ENCODE measurements at regions not wholly inside any gene's neighbourhood (a gene's known extent, or its start where the extent isn't known, plus 50 kb on each side); places are given as distances from the start of the nearest gene placed in this dataset.

DNA sequence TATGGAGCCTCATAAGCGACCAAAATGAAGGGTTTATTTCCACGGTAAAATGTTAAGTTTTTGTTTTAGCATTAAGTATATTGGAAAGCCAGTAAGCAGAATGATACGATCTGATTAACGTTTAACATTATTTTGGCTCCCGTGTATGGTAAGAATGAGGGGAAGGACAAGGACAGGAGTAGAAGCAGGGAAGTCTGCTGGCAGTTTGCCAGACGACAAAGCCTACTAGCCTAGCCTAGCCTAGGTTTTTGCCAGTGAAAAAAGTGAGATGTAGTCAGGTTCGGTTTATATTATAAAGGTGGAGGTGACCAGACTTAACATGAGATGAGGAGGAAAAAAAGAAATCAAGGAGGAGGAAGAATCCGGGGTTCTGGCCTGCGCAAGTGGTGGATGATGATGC lies 78.9 kb upstream of the ARHGAP32 start:
- in situ Hi-C loops (cut with HindIII; ENCODE audit: extremely low pct_ligation_motif_present, low pct_unique_long_range_greater_than_20kb): no loop called here
- WGBS (ENCODE audit: low lambda C conversion rate): 87% methylated on average over 9 of the region's 9 CpGs

DNA sequence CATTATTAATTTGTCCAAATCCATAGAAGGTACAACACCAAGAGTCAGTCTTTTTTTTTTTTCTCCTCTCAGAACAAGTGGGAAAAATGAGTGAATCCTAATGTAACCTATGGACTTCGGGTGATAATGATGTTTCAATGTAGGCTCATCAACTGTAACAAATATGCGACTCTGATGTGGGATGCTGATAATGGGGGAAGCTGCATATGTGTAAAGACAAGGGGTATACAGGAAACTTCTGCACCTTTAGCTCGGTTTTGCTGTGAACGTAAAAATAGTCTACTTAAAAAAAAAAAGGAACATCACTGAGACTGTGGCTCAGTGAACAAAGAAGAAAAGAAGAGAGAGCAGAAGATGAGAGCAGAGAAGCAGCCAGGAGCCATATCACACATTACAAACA lies 78.3 kb upstream of the ARHGAP32 start:
- Histone ChIP-seq H3K4me3 (replicated peaks in 1 of 3; ENCODE audit: insufficient read depth in 1 of 3, low read depth in 2 of 3, low read length in 3 of 3) (no peak overlapping the region), H3K4me2 (ENCODE audit: low read depth, low read length) (no peak overlapping the region), H3K27ac (ENCODE audit: extremely low read length, insufficient read depth, low read length) (no peak overlapping the region), H4K20me1 (ENCODE audit: insufficient read depth, low read length) (0 out of 2 replicates have a peak, but pooled peaks cover 5% of the 10 kb centered on the region), H3K9ac (ENCODE audit: insufficient read depth, low read depth, low read length) (no peak overlapping the region), H3K4me1 (ENCODE audit: insufficient read depth, low read length) (peaks cover 45% of the 10 kb centered on the region), H3K9me3 (ENCODE audit: low read length) (no peaks in the 10 kb centered on the region), H3K79me2 (ENCODE audit: insufficient read depth, low read length) (peaks cover 89% of the 10 kb centered on the region), H2AFZ (ENCODE audit: low read length) (no peak overlapping the region), H3K36me3 (replicated peaks in 1 of 2; ENCODE audit: control insufficient read depth in 1 of 2, insufficient read depth in 2 of 2, low read length in 2 of 2) (peaks cover 0 to 3% of the 10 kb centered on the region in 2 experiments; a peak in 2 of 5 replicates), H3K27me3 (ENCODE audit: control insufficient read depth in 1 of 2, insufficient read depth in 2 of 2, low read length in 2 of 2) (no peaks in the 10 kb centered on the region)
- no TSS peak for BruUV-seq (replicated peaks)
- no peak for ATAC-seq
- no peak for DNase-seq (ENCODE audit: low spot score)
- in situ Hi-C loops (cut with HindIII; ENCODE audit: extremely low pct_ligation_motif_present, low pct_unique_long_range_greater_than_20kb) (no loop called here), intact Hi-C loops (cut with micrococcal nuclease; ENCODE audit: unreplicated experiment) (no loop called here)
- CTCF ChIA-PET (ENCODE audit: low intra/inter-chr PET ratio, low total read pairs): no interaction called here
- no peak for TF ChIP-seq MXD4 (CRISPR knock-in tag; IDR thresholded peaks at IDR 0.05)
- TF ChIP-seq ZNF678 (CRISPR knock-in tag; IDR thresholded peaks at IDR 0.05): no peak
- TF ChIP-seq AHR (CRISPR knock-in tag; IDR thresholded peaks at IDR 0.05): no peak
- no peak for TF ChIP-seq ATF2 (CRISPR knock-in tag; IDR thresholded peaks at IDR 0.05)
- TF ChIP-seq SOX5 (CRISPR knock-in tag; IDR thresholded peaks at IDR 0.05; ENCODE audit: borderline replicate concordance): no peak
- no peak for TF ChIP-seq CREM (IDR thresholded peaks at IDR 0.05)
- TF ChIP-seq CREM (CRISPR knock-in tag; IDR thresholded peaks at IDR 0.05): no peak
- no peak for TF ChIP-seq ZNF296 (CRISPR knock-in tag; conservative IDR thresholded peaks at IDR 0.05)
- no peak for TF ChIP-seq SNRNP70 (IDR thresholded peaks at IDR 0.05; ENCODE audit: low read depth, low read length)
- no peak for TF ChIP-seq MZF1 (CRISPR knock-in tag; IDR thresholded peaks at IDR 0.05; ENCODE audit: borderline replicate concordance)
- TF ChIP-seq, protein P1, sequence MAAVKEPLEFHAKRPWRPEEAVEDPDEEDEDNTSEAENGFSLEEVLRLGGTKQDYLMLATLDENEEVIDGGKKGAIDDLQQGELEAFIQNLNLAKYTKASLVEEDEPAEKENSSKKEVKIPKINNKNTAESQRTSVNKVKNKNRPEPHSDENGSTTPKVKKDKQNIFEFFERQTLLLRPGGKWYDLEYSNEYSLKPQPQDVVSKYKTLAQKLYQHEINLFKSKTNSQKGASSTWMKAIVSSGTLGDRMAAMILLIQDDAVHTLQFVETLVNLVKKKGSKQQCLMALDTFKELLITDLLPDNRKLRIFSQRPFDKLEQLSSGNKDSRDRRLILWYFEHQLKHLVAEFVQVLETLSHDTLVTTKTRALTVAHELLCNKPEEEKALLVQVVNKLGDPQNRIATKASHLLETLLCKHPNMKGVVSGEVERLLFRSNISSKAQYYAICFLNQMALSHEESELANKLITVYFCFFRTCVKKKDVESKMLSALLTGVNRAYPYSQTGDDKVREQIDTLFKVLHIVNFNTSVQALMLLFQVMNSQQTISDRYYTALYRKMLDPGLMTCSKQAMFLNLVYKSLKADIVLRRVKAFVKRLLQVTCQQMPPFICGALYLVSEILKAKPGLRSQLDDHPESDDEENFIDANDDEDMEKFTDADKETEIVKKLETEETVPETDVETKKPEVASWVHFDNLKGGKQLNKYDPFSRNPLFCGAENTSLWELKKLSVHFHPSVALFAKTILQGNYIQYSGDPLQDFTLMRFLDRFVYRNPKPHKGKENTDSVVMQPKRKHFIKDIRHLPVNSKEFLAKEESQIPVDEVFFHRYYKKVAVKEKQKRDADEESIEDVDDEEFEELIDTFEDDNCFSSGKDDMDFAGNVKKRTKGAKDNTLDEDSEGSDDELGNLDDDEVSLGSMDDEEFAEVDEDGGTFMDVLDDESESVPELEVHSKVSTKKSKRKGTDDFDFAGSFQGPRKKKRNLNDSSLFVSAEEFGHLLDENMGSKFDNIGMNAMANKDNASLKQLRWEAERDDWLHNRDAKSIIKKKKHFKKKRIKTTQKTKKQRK (IDR thresholded peaks at IDR 0.05; ENCODE audit: low read length): no peak
- FAIRE-seq: no peak
- POLR2A ChIA-PET: no interaction called here
- WGBS (ENCODE audit: low lambda C conversion rate): 72% methylated on average over 4 of the region's 4 CpGs

More for the DNA sequence above, 78.9 kb upstream of the ARHGAP32 start:
- POLR2A ChIA-PET: no interaction called here
- DNase-seq (ENCODE audit: low spot score): no peak
- Histone ChIP-seq H3K36me3 (replicated peaks in 1 of 2; ENCODE audit: control insufficient read depth in 1 of 2, insufficient read depth in 2 of 2, low read length in 2 of 2) (peaks cover 0 to 3% of the 10 kb centered on the region in 2 experiments; a peak in 2 of 5 replicates), H4K20me1 (ENCODE audit: insufficient read depth, low read length) (peaks cover 11% of the 10 kb centered on the region; the same call in 1 of the 2 replicates), H3K9me3 (ENCODE audit: low read length) (no peaks in the 10 kb centered on the region), H3K27me3 (ENCODE audit: control insufficient read depth in 1 of 2, insufficient read depth in 2 of 2, low read length in 2 of 2) (no peaks in the 10 kb centered on the region), H3K9ac (ENCODE audit: insufficient read depth, low read depth, low read length) (no peak overlapping the region), H3K79me2 (ENCODE audit: insufficient read depth, low read length) (peaks cover 92% of the 10 kb centered on the region), H3K4me3 (replicated peaks in 1 of 3; ENCODE audit: insufficient read depth in 1 of 3, low read depth in 2 of 3, low read length in 3 of 3) (no peak overlapping the region), H3K4me1 (ENCODE audit: insufficient read depth, low read length) (peaks cover 48% of the 10 kb centered on the region), H3K4me2 (ENCODE audit: low read depth, low read length) (no peak overlapping the region), H3K27ac (ENCODE audit: extremely low read length, insufficient read depth, low read length) (no peak overlapping the region), H2AFZ (ENCODE audit: low read length) (no peak overlapping the region)
- no TSS peak for BruUV-seq (replicated peaks)
- TF ChIP-seq LCORL (IDR thresholded peaks at IDR 0.05): peak; percentile 76
- TF ChIP-seq LCORL (CRISPR knock-in tag; IDR thresholded peaks at IDR 0.05): no peak
- no peak for TF ChIP-seq FOXK1 (CRISPR knock-in tag; IDR thresholded peaks at IDR 0.05; ENCODE audit: borderline replicate concordance, low read depth)
- intact Hi-C loops (cut with micrococcal nuclease; ENCODE audit: unreplicated experiment): no loop called here
- no peak for FAIRE-seq
- CTCF ChIA-PET (ENCODE audit: low intra/inter-chr PET ratio, low total read pairs): no interaction called here
- ATAC-seq: no peak

Measured in HepG2 (cell line).